RWPE2 (cell line): ENCODE measurements at regions not wholly inside any gene's neighbourhood (a gene's known extent, or its start where the extent isn't known, plus 50 kb on each side); places are given as distances from the start of the nearest gene placed in this dataset.

Experiments
- ATAC-seq: fragments of 200-7000 bp; cut with Tn5 transposase; 3 replicates; pipeline ENCODE4 v1.9.1; 2021; ENCODE audit warnings: low read depth
- DNase-seq: peaks from one replicate; pipeline ENCODE4 v3.0.0-alpha.2; 2020; ENCODE audit warnings: low spot score
- H3K27ac ChIP-seq: fragments of 450-650 bp; 2 replicates; pipeline ENCODE4 v1.5.1; 2017; ENCODE audit warnings: mild to moderate bottlenecking; ENCODE audit not compliant: poor library complexity, severe bottlenecking
- H3K27me3 ChIP-seq: fragments of 250-450 bp; sonication (Bioruptor Pico); 2 replicates; pipeline ENCODE4 v1.5.1; 2021; ENCODE audit warnings: mild to moderate bottlenecking, moderate library complexity; ENCODE audit not compliant: insufficient read depth, poor library complexity, severe bottlenecking
- H3K36me3 ChIP-seq: fragments of 250-450 bp; sonication (Bioruptor Pico); 2 replicates; pipeline ENCODE4 v1.5.1; 2020; ENCODE audit warnings: low read depth, mild to moderate bottlenecking, moderate library complexity
- H3K4me1 ChIP-seq: fragments of 250-450 bp; sonication (Bioruptor Pico); 2 replicates; pipeline ENCODE4 v1.5.1; 2021; ENCODE audit warnings: mild to moderate bottlenecking, moderate library complexity; ENCODE audit not compliant: insufficient read depth, poor library complexity, severe bottlenecking
- H3K4me3 ChIP-seq: fragments of 250-450 bp; sonication (Bioruptor Pico); 2 replicates; pipeline ENCODE4 v1.5.1; 2021; ENCODE audit warnings: mild to moderate bottlenecking, moderate library complexity; ENCODE audit not compliant: severe bottlenecking
- H3K9me3 ChIP-seq: fragments of 250-450 bp; sonication (Bioruptor Pico); 2 replicates; pipeline ENCODE4 v1.5.1; 2021; ENCODE audit warnings: mild to moderate bottlenecking, moderate library complexity; ENCODE audit not compliant: severe bottlenecking
- CTCF ChIP-seq: fragments of 450-650 bp; IDR thresholded peaks from one replicate; pipeline ENCODE4 v1.5.1; 2017; ENCODE audit warnings: mild to moderate bottlenecking, moderate library complexity; ENCODE audit not compliant: poor library complexity, severe bottlenecking

GRCh38 chr5:124891179-124891578 is 144.7 kb upstream of the ZNF608 start:
- Histone ChIP-seq H3K4me1 (no peaks in the 10 kb centered on the region), H3K36me3 (no peaks in the 10 kb centered on the region), H3K27me3 (no peaks in the 10 kb centered on the region), H3K9me3 (no peaks in the 10 kb centered on the region), H3K27ac (no peak overlapping the region), H3K4me3 (no peak overlapping the region)
- TF ChIP-seq CTCF: no peak
- ATAC-seq (no peak), DNase-seq (no peak)

GRCh38 chr5:124892185-124892848 is 145.9 kb upstream of the ZNF608 start:
- ATAC-seq (no peak), DNase-seq (no peak)
- Histone ChIP-seq H3K4me3 (no peak overlapping the region), H3K4me1 (no peaks in the 10 kb centered on the region), H3K27me3 (no peaks in the 10 kb centered on the region), H3K27ac (no peak overlapping the region), H3K9me3 (no peaks in the 10 kb centered on the region), H3K36me3 (no peaks in the 10 kb centered on the region)
- TF ChIP-seq CTCF: no peak

- H3K4me1 ChIP-seq: no peaks in the 10 kb centered on the region
- H3K4me3 ChIP-seq: no peak overlapping the region
- H3K9me3 ChIP-seq: no peaks in the 10 kb centered on the region
- no peak for TF ChIP-seq CTCF
- H3K27me3 ChIP-seq: no peaks in the 10 kb centered on the region
- ATAC-seq: no peak
- H3K36me3 ChIP-seq: no peaks in the 10 kb centered on the region
- no peak overlapping the region for H3K27ac ChIP-seq
- no peak for DNase-seq
Measured at GRCh38 chr5:124894541-124894940, 148.1 kb upstream of the ZNF608 start.

GRCh38 chr5:124895236-124895635 is 148.8 kb upstream of the ZNF608 start:
- Histone ChIP-seq H3K4me3 (no peak overlapping the region), H3K36me3 (no peaks in the 10 kb centered on the region), H3K9me3 (no peaks in the 10 kb centered on the region), H3K4me1 (no peaks in the 10 kb centered on the region), H3K27ac (no peak overlapping the region), H3K27me3 (no peaks in the 10 kb centered on the region)
- DNase-seq (no peak), ATAC-seq (no peak)
- no peak for TF ChIP-seq CTCF

GRCh38 chr5:124901081-124901480 is 154.6 kb upstream of the ZNF608 start:
- no peaks in the 10 kb centered on the region for H3K36me3 ChIP-seq
- no peaks in the 10 kb centered on the region for H3K9me3 ChIP-seq
- H3K27ac ChIP-seq: no peak overlapping the region
- no peaks in the 10 kb centered on the region for H3K27me3 ChIP-seq
- no peak for DNase-seq
- no peaks in the 10 kb centered on the region for H3K4me1 ChIP-seq
- TF ChIP-seq CTCF: no peak
- no peak for ATAC-seq
- no peak overlapping the region for H3K4me3 ChIP-seq
